Activated B cell treated with CpG ODN at 0.5 μM for 24 hours (primary cell): ENCODE measurements at regions not wholly inside any gene's neighbourhood (a gene's known extent, or its start where the extent isn't known, plus 50 kb on each side); places are given as distances from the start of the nearest gene placed in this dataset.

Experiments
- ATAC-seq: fragments of 200-7000 bp; cut with Tn5 transposase; one replicate; pipeline ENCODE4 v1.10.0; 2021; ENCODE audit warnings: low read depth, mild to moderate bottlenecking, moderate library complexity
- CTCF ChIA-PET: fragments of 350-600 bp; sonication (Branson Sonifier 250); formaldehyde crosslinking; loops from one replicate; lab custom pipeline; 2021; ENCODE audit warnings: antibody characterized with exemption; lab: Charles Lee
- POLR2A ChIA-PET: fragments of 350-600 bp; sonication (Branson Sonifier 250); formaldehyde crosslinking; loops from one replicate; lab custom pipeline; 2021; ENCODE audit warnings: antibody characterized with exemption; lab: Charles Lee
- DNase-seq: peaks from one replicate; pipeline ENCODE4 v3.0.0; 2022
- H3K27ac Mint-ChIP-seq: one replicate; pipeline ENCODE4 v1.8.0; 2020; ENCODE audit warnings: mixed read lengths
- H3K27me3 Mint-ChIP-seq: one replicate; pipeline ENCODE4 v1.8.0; 2021; ENCODE audit warnings: mixed read lengths
- H3K36me3 Mint-ChIP-seq: one replicate; pipeline ENCODE4 v1.8.0; 2021; ENCODE audit warnings: low read depth, mixed read lengths
- H3K4me1 Mint-ChIP-seq: one replicate; pipeline ENCODE4 v1.8.0; 2021; ENCODE audit warnings: mixed read lengths
- H3K4me3 Mint-ChIP-seq: one replicate; pipeline ENCODE4 v1.8.0; 2020; ENCODE audit warnings: mild to moderate bottlenecking, mixed read lengths
- H3K9me3 Mint-ChIP-seq: one replicate; pipeline ENCODE4 v1.8.0; 2020; ENCODE audit warnings: mixed read lengths
- intact Hi-C: fragments of 100-400 bp; cut with micrococcal nuclease; formaldehyde crosslinking; loops from one replicate; pipeline ENCODE4 v1.15.1; 2024
- TF ChIP-seq, protein P1 (sequence below): fragments of 200-600 bp; IDR thresholded peaks from one replicate; pipeline ENCODE4 v1.8.0; 2022; ENCODE audit warnings: antibody characterized with exemption, mild to moderate bottlenecking

DNA sequence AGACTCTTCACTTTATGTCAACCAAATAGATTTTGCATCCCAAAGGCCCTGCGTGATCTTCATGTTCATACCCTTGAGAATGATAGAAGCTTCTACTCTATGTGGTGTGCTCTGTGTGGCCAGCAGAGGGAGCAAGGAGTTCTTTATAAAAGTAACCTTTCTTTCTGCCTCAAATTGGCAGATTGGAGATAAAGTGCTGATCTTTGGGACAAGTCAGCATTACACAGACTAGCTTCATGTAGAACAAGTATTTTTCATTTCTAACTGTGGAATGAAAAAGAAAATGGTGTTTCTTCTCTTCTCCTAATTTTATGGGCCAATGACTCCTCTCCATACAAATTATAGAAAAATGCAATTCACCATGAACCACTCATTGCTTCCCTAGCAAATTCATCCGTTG, 1214.1 kb downstream of the SORCS1 start:
- CTCF ChIA-PET, result interaction anchor here (1.3 kb wide), 1 partner anchor 21 kb away, joined by 3 read pairs; no protein-coding TSS in a partner anchor
- Mint-ChIP-seq H3K4me3 (no peak overlapping the region), H3K27me3 (no peaks in the 10 kb centered on the region), H3K9me3 (no peaks in the 10 kb centered on the region), H3K36me3 (no peaks in the 10 kb centered on the region), H3K4me1 (no peaks in the 10 kb centered on the region), H3K27ac (no peak overlapping the region)
- intact Hi-C loops, result no loop called here
- ATAC-seq, result no peak
- TF ChIP-seq, protein P1, sequence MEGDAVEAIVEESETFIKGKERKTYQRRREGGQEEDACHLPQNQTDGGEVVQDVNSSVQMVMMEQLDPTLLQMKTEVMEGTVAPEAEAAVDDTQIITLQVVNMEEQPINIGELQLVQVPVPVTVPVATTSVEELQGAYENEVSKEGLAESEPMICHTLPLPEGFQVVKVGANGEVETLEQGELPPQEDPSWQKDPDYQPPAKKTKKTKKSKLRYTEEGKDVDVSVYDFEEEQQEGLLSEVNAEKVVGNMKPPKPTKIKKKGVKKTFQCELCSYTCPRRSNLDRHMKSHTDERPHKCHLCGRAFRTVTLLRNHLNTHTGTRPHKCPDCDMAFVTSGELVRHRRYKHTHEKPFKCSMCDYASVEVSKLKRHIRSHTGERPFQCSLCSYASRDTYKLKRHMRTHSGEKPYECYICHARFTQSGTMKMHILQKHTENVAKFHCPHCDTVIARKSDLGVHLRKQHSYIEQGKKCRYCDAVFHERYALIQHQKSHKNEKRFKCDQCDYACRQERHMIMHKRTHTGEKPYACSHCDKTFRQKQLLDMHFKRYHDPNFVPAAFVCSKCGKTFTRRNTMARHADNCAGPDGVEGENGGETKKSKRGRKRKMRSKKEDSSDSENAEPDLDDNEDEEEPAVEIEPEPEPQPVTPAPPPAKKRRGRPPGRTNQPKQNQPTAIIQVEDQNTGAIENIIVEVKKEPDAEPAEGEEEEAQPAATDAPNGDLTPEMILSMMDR, result peak; percentile 46
- DNase-seq, result no peak
- POLR2A ChIA-PET, result no interaction called here

- intact Hi-C loops, result no loop called here
- Mint-ChIP-seq H3K9me3 (no peaks in the 10 kb centered on the region), H3K4me3 (no peak overlapping the region), H3K27ac (no peak overlapping the region), H3K36me3 (no peaks in the 10 kb centered on the region), H3K4me1 (no peaks in the 10 kb centered on the region), H3K27me3 (no peaks in the 10 kb centered on the region)
- ChIA-PET POLR2A (no interaction called here), CTCF (no interaction called here)
- ATAC-seq (no peak), DNase-seq (no peak)
- TF ChIP-seq, protein P1, result no peak
These were observed 1214.8 kb downstream of the SORCS1 start for GRCh38 chr10:105949721-105950120.

DNA sequence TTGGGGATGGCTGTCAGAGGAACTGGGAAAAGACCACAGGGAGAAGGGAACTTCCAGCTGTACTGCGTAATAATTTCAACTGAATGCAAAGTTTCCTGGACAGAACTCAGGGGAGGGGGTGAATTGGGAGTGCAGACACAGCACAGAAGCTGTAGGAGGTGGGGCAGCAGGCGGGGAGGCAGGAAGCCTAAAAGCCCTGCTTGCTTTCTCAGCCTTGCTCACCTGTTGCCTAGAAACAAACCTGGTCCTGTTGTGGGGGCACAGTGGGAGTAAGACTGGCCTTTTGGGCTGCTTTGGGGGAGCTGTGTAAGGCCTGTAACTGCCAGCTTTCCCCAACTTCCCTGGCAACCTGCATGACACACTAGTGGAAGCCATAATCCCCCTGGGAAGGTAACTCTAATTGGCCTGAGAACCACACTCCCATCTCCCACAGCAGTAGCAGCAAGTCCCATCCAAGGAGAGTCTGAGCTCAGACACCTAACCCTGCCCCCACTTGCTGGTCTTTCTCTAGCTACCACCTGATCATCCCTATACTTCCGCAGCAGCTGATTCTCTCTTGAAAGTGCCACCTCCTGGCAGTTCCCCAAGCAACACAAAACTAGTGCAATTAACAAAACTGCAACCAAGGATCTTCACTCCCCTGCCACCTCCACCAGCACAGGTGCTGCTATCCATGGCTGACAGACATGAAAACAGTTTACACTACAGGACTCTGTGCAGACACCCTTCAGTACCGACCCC, 1239.3 kb downstream of the SORCS1 start:
- peaks cover 9% of the 10 kb centered on the region for H3K9me3 Mint-ChIP-seq
- intact Hi-C loops, result no loop called here

GRCh38 chr10:105921348-105921747, 1243.2 kb downstream of the SORCS1 start:
- ATAC-seq, result no peak
- POLR2A ChIA-PET, result no interaction called here

More for the DNA sequence above, 1239.3 kb downstream of the SORCS1 start:
- Mint-ChIP-seq H3K27me3 (no peaks in the 10 kb centered on the region), H3K4me3 (no peak overlapping the region), H3K36me3 (no peaks in the 10 kb centered on the region), H3K4me1 (no peaks in the 10 kb centered on the region), H3K27ac (no peak overlapping the region)
- DNase-seq (no peak), ATAC-seq (no peak)
- ChIA-PET POLR2A (no interaction called here), CTCF (interaction anchor here (0.5 kb wide), 1 partner anchor 49 kb away, joined by 3 read pairs; no protein-coding TSS in a partner anchor)
- TF ChIP-seq, protein P1, result no peak

GRCh38 chr10:105914432-105914831, 1250.1 kb downstream of the SORCS1 start:
- H3K4me1 Mint-ChIP-seq, result no peaks in the 10 kb centered on the region
- intact Hi-C loops, result no loop called here
- POLR2A ChIA-PET, result no interaction called here

More at GRCh38 chr10:105921348-105921747, 1243.2 kb downstream of the SORCS1 start:
- CTCF ChIA-PET, result no interaction called here
- no peaks in the 10 kb centered on the region for H3K36me3 Mint-ChIP-seq
- intact Hi-C loops, result no loop called here
- H3K4me3 Mint-ChIP-seq, result no peak overlapping the region
- peaks cover 14% of the 10 kb centered on the region for H3K9me3 Mint-ChIP-seq
- no peaks in the 10 kb centered on the region for H3K4me1 Mint-ChIP-seq
- DNase-seq, result no peak
- TF ChIP-seq, protein P1, result no peak
- no peak overlapping the region for H3K27ac Mint-ChIP-seq
- no peaks in the 10 kb centered on the region for H3K27me3 Mint-ChIP-seq

More at GRCh38 chr10:105914432-105914831, 1250.1 kb downstream of the SORCS1 start:
- Mint-ChIP-seq H3K9me3 (peaks cover 11% of the 10 kb centered on the region), H3K4me3 (no peak overlapping the region), H3K36me3 (no peaks in the 10 kb centered on the region), H3K27ac (no peak overlapping the region), H3K27me3 (no peaks in the 10 kb centered on the region)
- no peak for ATAC-seq
- CTCF ChIA-PET, result no interaction called here
- TF ChIP-seq, protein P1, result no peak
- DNase-seq, result no peak
